ENCODE measurements at regions not wholly inside any gene's neighbourhood (a gene's known extent, or its start where the extent isn't known, plus 50 kb on each side); places are given as distances from the start of the nearest gene placed in this dataset.
"Not testable (repeated sequence)": the region's sequence is repeated elsewhere in the genome, so short reads cannot be mapped to it uniquely, and the experiment has no call there.

DNA sequence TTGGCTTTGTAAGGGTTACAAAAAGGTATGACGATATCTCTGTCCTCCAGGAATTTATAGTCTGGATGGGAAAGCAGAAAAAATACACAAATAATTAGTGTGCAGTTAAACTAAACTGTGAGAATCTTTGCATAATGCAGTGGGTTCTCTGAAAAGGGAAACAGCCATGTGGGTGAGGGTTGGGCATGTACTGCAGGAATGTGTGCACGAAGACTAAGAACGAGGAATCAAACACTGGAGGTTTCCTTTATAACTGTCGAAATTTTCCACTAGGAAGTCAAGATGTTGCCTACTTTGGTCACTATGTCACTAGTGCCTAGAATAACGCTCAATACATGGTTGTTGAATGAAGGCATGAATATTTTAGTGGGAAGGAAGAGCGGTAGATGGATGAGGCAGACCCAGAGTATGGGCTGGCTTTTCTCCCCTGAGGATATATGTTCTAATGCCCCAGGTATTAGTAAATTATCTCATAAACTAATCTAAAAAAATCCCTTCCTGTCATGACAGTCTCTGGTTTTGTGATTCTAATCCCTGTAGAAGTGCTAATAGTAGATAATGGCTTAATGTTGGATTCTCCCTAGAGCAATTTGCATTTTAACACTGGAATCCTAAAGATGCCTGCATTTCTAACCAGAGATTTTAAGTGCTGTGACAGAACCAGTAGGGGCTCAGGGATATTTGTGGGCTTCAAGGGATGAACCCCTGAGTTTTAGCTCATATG is 227.3 kb downstream of the NMUR2 start:
- no peak overlapping the region for H3K4me3 Mint-ChIP-seq
- peaks cover 0 to 2% (median 0%) of the 10 kb centered on the region in 3 donors for H3K4me1 Mint-ChIP-seq
- H3K36me3 Mint-ChIP-seq: no peaks in the 10 kb centered on the region
- H3K27me3 Mint-ChIP-seq: peaks cover 3% of the 10 kb centered on the region
- peaks cover 10 to 14% (median 13%) of the 10 kb centered on the region in 3 donors for H3K9me3 Mint-ChIP-seq
- H3K27ac Mint-ChIP-seq: no peak overlapping the region

GRCh38 chr5:152171888-152172287 is 233.2 kb downstream of the NMUR2 start:
- peaks cover 0 to 2% (median 0%) of the 10 kb centered on the region in 3 donors for H3K4me1 Mint-ChIP-seq
- H3K36me3 Mint-ChIP-seq: no peaks in the 10 kb centered on the region
- no peak overlapping the region for H3K4me3 Mint-ChIP-seq
- H3K9me3 Mint-ChIP-seq: peaks cover 0 to 8% (median 4%) of the 10 kb centered on the region in 3 donors
- peaks cover 4% of the 10 kb centered on the region for H3K27me3 Mint-ChIP-seq
- no peak overlapping the region for H3K27ac Mint-ChIP-seq

- Mint-ChIP-seq H3K27ac (no peak overlapping the region), H3K36me3 (no peaks in the 10 kb centered on the region), H3K9me3 (peaks cover 0 to 8% (median 4%) of the 10 kb centered on the region in 3 donors), H3K4me1 (no peaks in the 10 kb centered on the region), H3K27me3 (peaks cover 4% of the 10 kb centered on the region), H3K4me3 (no peak overlapping the region)
Measured at GRCh38 chr5:152170350-152170749, 234.7 kb downstream of the NMUR2 start.

DNA sequence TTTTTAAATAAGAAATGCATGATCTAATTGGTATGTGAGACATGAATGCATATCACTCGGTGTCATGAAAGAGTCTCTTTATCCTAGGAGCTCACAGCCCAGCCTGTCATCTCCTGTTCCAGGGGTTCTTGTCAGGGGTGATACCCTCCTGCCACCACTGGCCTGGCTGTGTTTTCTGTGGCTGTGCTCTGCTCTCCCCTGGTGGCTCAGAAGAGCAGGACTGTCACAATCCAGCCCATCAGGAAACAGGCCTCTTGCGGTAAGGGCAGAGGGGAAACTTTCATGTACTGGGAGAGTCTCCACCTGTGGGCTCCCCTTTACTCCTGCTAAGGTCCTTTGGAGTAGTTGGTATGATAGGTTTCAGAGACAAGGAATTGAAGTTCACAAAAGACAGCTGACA is 240.2 kb upstream of the GLRA1 start:
- Mint-ChIP-seq H3K4me1 (peaks cover 0 to 5% (median 2%) of the 10 kb centered on the region in 3 donors), H3K36me3 (no peaks in the 10 kb centered on the region), H3K27ac (no peak overlapping the region), H3K27me3 (no peaks in the 10 kb centered on the region), H3K4me3 (no peak overlapping the region), H3K9me3 (peaks cover 0 to 3% (median 2%) of the 10 kb centered on the region in 3 donors)

GRCh38 chr5:152159894-152160293 is 235.2 kb upstream of the GLRA1 start:
- H3K9me3 Mint-ChIP-seq: peaks cover 3 to 18% (median 6%) of the 10 kb centered on the region in 3 donors
- not testable (repeated sequence) for H3K27me3 Mint-ChIP-seq, H3K27ac Mint-ChIP-seq, H3K36me3 Mint-ChIP-seq, H3K4me1 Mint-ChIP-seq
- H3K4me3 Mint-ChIP-seq: peak overlapping the region in 2 of 4 donors; percentile 63 to 77

DNA sequence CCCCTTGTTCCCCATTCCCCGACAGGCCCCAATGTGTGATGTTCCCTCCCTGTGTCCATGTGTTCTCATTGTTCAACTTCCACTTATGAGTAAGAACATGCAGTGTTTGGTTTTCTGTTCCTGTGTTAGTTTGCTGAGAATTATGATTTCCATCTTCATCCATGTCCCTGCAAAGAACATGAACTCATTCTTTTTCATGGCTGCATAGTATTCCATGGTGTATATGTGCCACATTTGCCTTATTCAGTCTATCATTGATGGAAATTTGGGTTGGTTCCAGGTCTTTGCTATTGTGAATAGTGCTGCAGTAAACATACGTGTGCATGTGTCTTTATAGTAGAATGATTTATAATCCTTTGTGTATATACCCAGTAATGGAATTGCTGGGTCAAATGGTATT is 229.8 kb upstream of the GLRA1 start:
- H3K4me3 Mint-ChIP-seq, H3K27ac Mint-ChIP-seq, H3K36me3 Mint-ChIP-seq, H3K27me3 Mint-ChIP-seq, H3K4me1 Mint-ChIP-seq: not testable (repeated sequence)
- H3K9me3 Mint-ChIP-seq: peaks cover 7 to 21% (median 8%) of the 10 kb centered on the region in 3 donors

GRCh38 chr5:152151940-152152339 is 227.3 kb upstream of the GLRA1 start:
- no peaks in the 10 kb centered on the region for H3K4me1 Mint-ChIP-seq
- H3K27me3 Mint-ChIP-seq: no peaks in the 10 kb centered on the region
- H3K4me3 Mint-ChIP-seq: no peak overlapping the region
- H3K9me3 Mint-ChIP-seq: peaks cover 3 to 6% (median 4%) of the 10 kb centered on the region in 3 donors
- no peaks in the 10 kb centered on the region for H3K36me3 Mint-ChIP-seq
- H3K27ac Mint-ChIP-seq: no peak overlapping the region

DNA sequence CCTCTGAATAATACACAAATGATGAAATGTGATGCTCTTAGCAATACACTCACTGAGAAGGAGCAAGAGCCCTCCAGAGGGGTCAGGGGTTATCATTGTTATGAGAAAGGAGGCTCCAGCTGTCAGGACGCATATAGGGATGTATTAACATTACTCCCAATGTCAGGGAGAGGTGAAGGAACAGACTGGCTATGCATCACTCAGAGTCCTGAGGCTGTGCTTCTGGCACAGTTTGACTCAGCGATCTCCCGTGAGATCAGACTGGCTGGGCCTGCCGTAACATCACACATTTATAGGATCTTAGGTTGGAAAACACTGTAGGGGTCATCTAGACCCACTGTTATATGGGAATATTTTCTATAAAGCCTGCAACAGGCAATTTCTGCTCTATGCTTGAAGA is 226.5 kb upstream of the GLRA1 start:
- Mint-ChIP-seq H3K36me3 (no peaks in the 10 kb centered on the region), H3K4me3 (no peak overlapping the region), H3K9me3 (peaks cover 3 to 6% (median 4%) of the 10 kb centered on the region in 3 donors), H3K27ac (no peak overlapping the region), H3K4me1 (peaks cover 2 to 3% (median 2%) of the 10 kb centered on the region in 3 donors), H3K27me3 (peaks cover 2% of the 10 kb centered on the region)

- Mint-ChIP-seq H3K9me3 (no peaks in the 10 kb centered on the region), H3K27me3 (peaks cover 4% of the 10 kb centered on the region), H3K4me3 (no peak overlapping the region), H3K36me3 (no peaks in the 10 kb centered on the region), H3K27ac (no peak overlapping the region), H3K4me1 (peaks cover 10 to 18% (median 12%) of the 10 kb centered on the region in 3 donors)
Measured at GRCh38 chr5:152147286-152147685, 222.6 kb upstream of the GLRA1 start.

- no peak overlapping the region for H3K27ac Mint-ChIP-seq
- no peaks in the 10 kb centered on the region for H3K9me3 Mint-ChIP-seq
- no peak overlapping the region for H3K4me3 Mint-ChIP-seq
- no peaks in the 10 kb centered on the region for H3K36me3 Mint-ChIP-seq
- peaks cover 4% of the 10 kb centered on the region for H3K27me3 Mint-ChIP-seq
- peaks cover 10 to 18% (median 12%) of the 10 kb centered on the region in 3 donors for H3K4me1 Mint-ChIP-seq
Measured at GRCh38 chr5:152146566-152146965, 221.9 kb upstream of the GLRA1 start.

GRCh38 chr5:152144556-152144955 is 219.9 kb upstream of the GLRA1 start:
- Mint-ChIP-seq H3K27ac (no peak overlapping the region), H3K36me3 (no peaks in the 10 kb centered on the region), H3K4me3 (no peak overlapping the region), H3K4me1 (peaks cover 10 to 18% (median 12%) of the 10 kb centered on the region in 3 donors), H3K27me3 (peaks cover 4% of the 10 kb centered on the region), H3K9me3 (no peaks in the 10 kb centered on the region)

- H3K27ac Mint-ChIP-seq: no peak overlapping the region
- no peak overlapping the region for H3K4me3 Mint-ChIP-seq
- H3K27me3 Mint-ChIP-seq: peaks cover 4% of the 10 kb centered on the region
- peaks cover 10 to 18% (median 12%) of the 10 kb centered on the region in 3 donors for H3K4me1 Mint-ChIP-seq
- no peaks in the 10 kb centered on the region for H3K36me3 Mint-ChIP-seq
- no peaks in the 10 kb centered on the region for H3K9me3 Mint-ChIP-seq
Measured at GRCh38 chr5:152144030-152144429, 219.4 kb upstream of the GLRA1 start.

DNA sequence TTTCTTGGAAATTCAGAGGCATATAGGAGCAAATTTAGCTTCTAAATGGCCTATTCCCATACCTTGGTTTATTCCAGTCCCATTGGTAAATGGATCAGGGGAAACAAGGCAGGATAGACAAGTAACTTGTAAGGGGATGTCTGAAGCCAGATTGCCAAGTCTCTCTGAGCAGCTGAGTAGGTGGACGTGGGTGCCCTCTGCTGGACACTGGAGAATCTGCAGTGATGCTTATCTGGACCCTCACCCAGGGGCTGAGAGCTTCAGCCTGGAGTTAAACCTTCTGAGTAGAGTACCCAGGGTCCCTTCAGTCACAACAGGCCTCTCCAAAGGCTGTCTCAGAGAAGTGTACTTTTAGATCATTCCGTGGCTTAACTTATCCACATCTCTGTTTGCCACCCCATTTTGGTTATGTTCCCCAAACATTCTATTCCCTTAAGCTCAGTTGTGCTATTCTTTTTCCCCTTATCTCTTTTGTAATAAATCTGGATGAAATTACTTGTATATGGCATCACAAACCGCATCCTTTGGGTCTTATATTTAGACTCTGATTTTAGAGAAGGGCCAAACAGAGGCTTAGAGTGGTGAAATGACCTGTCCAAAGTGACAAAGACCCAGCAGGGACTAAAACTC is 218.3 kb upstream of the GLRA1 start:
- Mint-ChIP-seq H3K9me3 (no peaks in the 10 kb centered on the region), H3K36me3 (no peaks in the 10 kb centered on the region), H3K27ac (no peak overlapping the region), H3K27me3 (peaks cover 4% of the 10 kb centered on the region), H3K4me3 (no peak overlapping the region), H3K4me1 (peaks cover 10 to 18% (median 12%) of the 10 kb centered on the region in 3 donors)

DNA sequence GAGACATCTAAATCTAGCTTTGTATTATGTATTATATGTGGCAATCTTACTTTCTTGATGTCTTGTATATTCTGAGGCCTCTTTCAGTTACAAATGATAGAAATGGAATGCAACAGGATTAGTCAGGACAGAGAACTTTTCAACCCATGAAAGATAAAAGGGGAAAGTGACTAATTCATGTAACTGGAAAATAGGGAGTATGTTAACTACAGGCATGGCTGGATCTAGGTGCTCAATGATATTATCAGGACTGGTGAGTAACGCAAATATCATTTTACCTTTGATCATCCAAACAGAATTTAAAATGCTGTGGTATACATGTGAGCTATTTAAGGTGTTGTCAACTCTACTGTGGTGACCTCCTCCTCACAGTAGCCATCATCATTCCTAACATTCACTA is 215.7 kb upstream of the GLRA1 start:
- H3K27me3 Mint-ChIP-seq: peaks cover 5% of the 10 kb centered on the region
- peaks cover 0 to 8% (median 5%) of the 10 kb centered on the region in 3 donors for H3K4me1 Mint-ChIP-seq
- H3K27ac Mint-ChIP-seq: no peak overlapping the region
- no peaks in the 10 kb centered on the region for H3K36me3 Mint-ChIP-seq
- H3K4me3 Mint-ChIP-seq: no peak overlapping the region
- no peaks in the 10 kb centered on the region for H3K9me3 Mint-ChIP-seq

GRCh38 chr5:152137063-152137462 is 212.4 kb upstream of the GLRA1 start:
- Mint-ChIP-seq H3K36me3 (peaks cover 2% of the 10 kb centered on the region), H3K27me3 (peaks cover 4% of the 10 kb centered on the region), H3K4me1 (no peaks in the 10 kb centered on the region), H3K27ac (no peak overlapping the region), H3K9me3 (no peaks in the 10 kb centered on the region), H3K4me3 (no peak overlapping the region)

DNA sequence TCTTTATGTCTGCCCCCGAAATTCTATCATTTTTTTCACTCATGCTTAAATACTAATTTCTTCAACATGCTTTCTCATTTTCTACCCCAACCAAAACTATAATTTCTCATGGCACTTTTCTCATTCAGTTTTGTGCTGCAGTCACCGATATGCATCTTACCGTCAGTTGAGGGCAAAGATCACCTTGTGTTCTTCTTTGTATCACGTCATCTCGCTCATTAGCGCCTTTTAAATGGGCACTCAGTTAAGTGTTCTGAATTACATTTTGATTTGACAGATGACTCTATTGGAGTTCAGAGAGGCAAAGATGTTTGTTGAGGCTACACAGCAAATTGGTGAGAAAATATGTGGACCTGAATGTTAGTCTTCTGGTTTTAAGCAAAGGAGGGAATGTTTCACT is 211.7 kb upstream of the GLRA1 start:
- no peak overlapping the region for H3K4me3 Mint-ChIP-seq
- no peak overlapping the region for H3K27ac Mint-ChIP-seq
- no peaks in the 10 kb centered on the region for H3K4me1 Mint-ChIP-seq
- peaks cover 2% of the 10 kb centered on the region for H3K36me3 Mint-ChIP-seq
- H3K9me3 Mint-ChIP-seq: no peaks in the 10 kb centered on the region
- H3K27me3 Mint-ChIP-seq: peaks cover 4% of the 10 kb centered on the region

Measured in IgD-negative memory B cell (primary cell).